ENCODE measurements at regions not wholly inside any gene's neighbourhood (a gene's known extent, or its start where the extent isn't known, plus 50 kb on each side); places are given as distances from the start of the nearest gene placed in this dataset.

GRCh38 chr6:101294676-101295075 is 98.8 kb upstream of the GRIK2 start:
- no peak overlapping the region for H2BK12ac ChIP-seq (ENCODE audit: low read length in 2 of 2)
- no peaks in the 10 kb centered on the region for H3K9me3 ChIP-seq (ENCODE audit: control insufficient read depth, low read length)
- H3K27ac ChIP-seq (ENCODE audit: low read length, poor library complexity, severe bottlenecking), result no peak overlapping the region
- H3K27me3 ChIP-seq (ENCODE audit: control insufficient read depth in 1 of 2, insufficient read depth in 1 of 2, low read length in 2 of 2), result no peaks in the 10 kb centered on the region
- H2AK5ac ChIP-seq (ENCODE audit: low read length, severe bottlenecking), result no peak overlapping the region
- no peak overlapping the region for H3K18ac ChIP-seq (ENCODE audit: low read depth in 1 of 2, low read length in 2 of 2)
- H3K14ac ChIP-seq (ENCODE audit: low read length in 2 of 2), result no peak overlapping the region
- H3K9ac ChIP-seq (ENCODE audit: low read length), result no peak overlapping the region
- no peak for DNase-seq
- H4K8ac ChIP-seq (ENCODE audit: low read length), result no peak overlapping the region
- H3K4ac ChIP-seq (ENCODE audit: low read depth in 1 of 2, low read length in 2 of 2), result no peak overlapping the region
- H2BK5ac ChIP-seq (ENCODE audit: low read depth, low read length, poor library complexity, severe bottlenecking), result no peak overlapping the region
- no peaks in the 10 kb centered on the region for H3K36me3 ChIP-seq (ENCODE audit: control insufficient read depth in 1 of 2, insufficient read depth in 2 of 2, low read depth in 1 of 2, low read length in 2 of 2)
- H3K4me1 ChIP-seq (ENCODE audit: control insufficient read depth, insufficient read depth, low read depth, low read length), result no peaks in the 10 kb centered on the region
- H3K23ac ChIP-seq (ENCODE audit: low read length in 2 of 2), result no peak overlapping the region
- no peak overlapping the region for H2BK15ac ChIP-seq (ENCODE audit: low read depth, poor library complexity, severe bottlenecking)
- H3K79me1 ChIP-seq (replicated peaks; ENCODE audit: low read length, poor library complexity, severe bottlenecking), result no peaks in the 10 kb centered on the region
- no peak overlapping the region for H4K91ac ChIP-seq (ENCODE audit: low read length)
- H2BK120ac ChIP-seq (ENCODE audit: low read depth, low read length), result no peak overlapping the region
- H3K4me2 ChIP-seq (ENCODE audit: low read length, poor library complexity, severe bottlenecking), result no peak overlapping the region
- H3K4me3 ChIP-seq (ENCODE audit: insufficient read depth in 1 of 2, low read depth in 1 of 2, low read length in 2 of 2), result no peak overlapping the region
- no peak overlapping the region for H2AFZ ChIP-seq (ENCODE audit: low read depth, low read length)

DNA sequence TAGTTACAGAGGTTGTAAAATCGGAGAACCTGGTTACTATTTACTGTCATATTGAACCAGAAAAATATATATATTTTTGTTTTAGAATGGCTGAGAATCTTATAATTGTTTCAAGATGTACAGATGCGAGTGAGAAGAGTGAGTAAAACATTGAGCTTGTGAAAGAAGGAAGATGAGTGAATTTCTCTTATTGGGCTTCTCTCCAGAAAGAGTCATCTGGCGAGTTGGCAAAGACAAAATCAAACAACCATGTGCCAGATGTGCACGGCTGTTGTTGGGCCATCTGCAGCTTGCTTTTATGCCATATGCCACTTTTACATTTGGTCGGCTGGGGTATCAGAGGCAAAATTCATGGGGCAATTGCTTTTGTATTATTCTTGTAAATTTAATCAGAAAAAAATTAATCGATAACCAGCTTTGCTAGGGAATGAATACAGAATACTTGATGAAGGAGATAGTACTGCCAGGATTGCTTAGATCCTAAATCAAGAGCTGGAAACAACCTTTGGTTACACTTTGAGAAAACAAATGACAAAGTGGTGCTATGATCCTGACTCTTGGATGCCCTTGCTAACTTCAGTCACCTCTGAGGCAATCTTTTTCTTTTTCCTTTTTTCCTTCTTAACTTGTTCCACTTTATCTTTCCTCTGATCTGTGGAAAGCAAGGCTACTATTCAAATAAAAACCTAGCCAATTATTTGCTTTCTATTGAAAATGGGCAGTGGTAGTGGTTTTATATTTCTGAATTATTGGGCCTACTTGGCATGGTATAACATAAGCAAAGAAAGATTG is 97.1 kb upstream of the GRIK2 start:
- Histone ChIP-seq H3K4me3 (ENCODE audit: insufficient read depth in 1 of 2, low read depth in 1 of 2, low read length in 2 of 2) (peak overlapping the region in 1 of 2 experiments; percentile 26), H2BK120ac (ENCODE audit: low read depth, low read length) (no peak overlapping the region), H4K91ac (ENCODE audit: low read length) (no peak overlapping the region), H2BK15ac (ENCODE audit: low read depth, poor library complexity, severe bottlenecking) (no peak overlapping the region), H3K4ac (ENCODE audit: low read depth in 1 of 2, low read length in 2 of 2) (no peak overlapping the region), H2BK5ac (ENCODE audit: low read depth, low read length, poor library complexity, severe bottlenecking) (no peak overlapping the region), H2AK5ac (ENCODE audit: low read length, severe bottlenecking) (no peak overlapping the region), H3K4me2 (ENCODE audit: low read length, poor library complexity, severe bottlenecking) (no peak overlapping the region), H3K9ac (ENCODE audit: low read length) (no peak overlapping the region), H4K8ac (ENCODE audit: low read length) (no peak overlapping the region), H3K79me1 (replicated peaks; ENCODE audit: low read length, poor library complexity, severe bottlenecking) (no peaks in the 10 kb centered on the region), H3K23ac (ENCODE audit: low read length in 2 of 2) (no peak overlapping the region), H2BK12ac (ENCODE audit: low read length in 2 of 2) (no peak overlapping the region), H2AFZ (ENCODE audit: low read depth, low read length) (no peak overlapping the region), H3K27me3 (ENCODE audit: control insufficient read depth in 1 of 2, insufficient read depth in 1 of 2, low read length in 2 of 2) (no peaks in the 10 kb centered on the region), H3K4me1 (ENCODE audit: control insufficient read depth, insufficient read depth, low read depth, low read length) (no peaks in the 10 kb centered on the region), H3K9me3 (ENCODE audit: control insufficient read depth, low read length) (no peaks in the 10 kb centered on the region), H3K18ac (ENCODE audit: low read depth in 1 of 2, low read length in 2 of 2) (no peak overlapping the region), H3K14ac (ENCODE audit: low read length in 2 of 2) (no peak overlapping the region), H3K36me3 (ENCODE audit: control insufficient read depth in 1 of 2, insufficient read depth in 2 of 2, low read depth in 1 of 2, low read length in 2 of 2) (no peaks in the 10 kb centered on the region), H3K27ac (ENCODE audit: low read length, poor library complexity, severe bottlenecking) (no peak overlapping the region)
- 93% methylated on average over 5 of the region's 6 CpGs for WGBS
- no peak for DNase-seq

- H3K4me3 ChIP-seq (ENCODE audit: insufficient read depth in 1 of 2, low read depth in 1 of 2, low read length in 2 of 2), result peak overlapping the region in 1 of 2 experiments; percentile 23
- H4K91ac ChIP-seq (ENCODE audit: low read length), result no peak overlapping the region
- WGBS, result 75% methylated on average over 1 of the region's 1 CpG
- H2BK15ac ChIP-seq (ENCODE audit: low read depth, poor library complexity, severe bottlenecking), result no peak overlapping the region
- no peak overlapping the region for H2AK5ac ChIP-seq (ENCODE audit: low read length, severe bottlenecking)
- H3K4ac ChIP-seq (ENCODE audit: low read depth in 1 of 2, low read length in 2 of 2), result no peak overlapping the region
- no peak overlapping the region for H3K18ac ChIP-seq (ENCODE audit: low read depth in 1 of 2, low read length in 2 of 2)
- no peak overlapping the region for H2BK120ac ChIP-seq (ENCODE audit: low read depth, low read length)
- no peak overlapping the region for H3K14ac ChIP-seq (ENCODE audit: low read length in 2 of 2)
- no peak overlapping the region for H2BK12ac ChIP-seq (ENCODE audit: low read length in 2 of 2)
- no peak overlapping the region for H4K8ac ChIP-seq (ENCODE audit: low read length)
- no peaks in the 10 kb centered on the region for H3K4me1 ChIP-seq (ENCODE audit: control insufficient read depth, insufficient read depth, low read depth, low read length)
- H3K27me3 ChIP-seq (ENCODE audit: control insufficient read depth in 1 of 2, insufficient read depth in 1 of 2, low read length in 2 of 2), result no peaks in the 10 kb centered on the region
- no peaks in the 10 kb centered on the region for H3K79me1 ChIP-seq (replicated peaks; ENCODE audit: low read length, poor library complexity, severe bottlenecking)
- no peaks in the 10 kb centered on the region for H3K36me3 ChIP-seq (ENCODE audit: control insufficient read depth in 1 of 2, insufficient read depth in 2 of 2, low read depth in 1 of 2, low read length in 2 of 2)
- H3K9me3 ChIP-seq (ENCODE audit: control insufficient read depth, low read length), result peaks cover 24% of the 10 kb centered on the region
- H3K4me2 ChIP-seq (ENCODE audit: low read length, poor library complexity, severe bottlenecking), result no peak overlapping the region
- no peak overlapping the region for H3K27ac ChIP-seq (ENCODE audit: low read length, poor library complexity, severe bottlenecking)
- no peak for DNase-seq
- no peak overlapping the region for H2BK5ac ChIP-seq (ENCODE audit: low read depth, low read length, poor library complexity, severe bottlenecking)
- no peak overlapping the region for H3K9ac ChIP-seq (ENCODE audit: low read length)
- H2AFZ ChIP-seq (ENCODE audit: low read depth, low read length), result no peak overlapping the region
- H3K23ac ChIP-seq (ENCODE audit: low read length in 2 of 2), result no peak overlapping the region
These were observed 90.9 kb upstream of the GRIK2 start for GRCh38 chr6:101302593-101302992.

DNA sequence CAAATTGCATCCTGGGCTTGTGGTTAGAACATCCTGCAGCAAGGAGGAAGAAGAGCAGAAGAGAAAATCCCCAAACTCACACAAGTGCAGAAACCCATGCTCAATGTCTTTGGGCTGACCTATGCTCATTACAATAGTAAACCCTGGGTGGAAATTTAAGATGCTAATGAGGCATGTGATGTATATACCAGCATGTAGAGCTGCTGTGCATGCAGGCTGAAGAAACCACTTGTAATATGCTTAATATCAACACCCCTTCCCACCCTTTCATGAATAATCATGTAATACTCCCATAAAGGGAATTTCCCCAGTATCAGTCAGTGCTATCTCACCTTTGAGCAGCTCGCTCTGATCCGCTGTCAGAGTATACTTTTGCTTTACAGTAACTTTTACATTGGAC is 90.0 kb upstream of the GRIK2 start:
- Histone ChIP-seq H4K91ac (ENCODE audit: low read length) (no peak overlapping the region), H2BK12ac (ENCODE audit: low read length in 2 of 2) (no peak overlapping the region), H3K18ac (ENCODE audit: low read depth in 1 of 2, low read length in 2 of 2) (no peak overlapping the region), H3K4me3 (ENCODE audit: insufficient read depth in 1 of 2, low read depth in 1 of 2, low read length in 2 of 2) (no peak overlapping the region), H2AFZ (ENCODE audit: low read depth, low read length) (no peak overlapping the region), H3K4me1 (ENCODE audit: control insufficient read depth, insufficient read depth, low read depth, low read length) (no peaks in the 10 kb centered on the region), H3K36me3 (ENCODE audit: control insufficient read depth in 1 of 2, insufficient read depth in 2 of 2, low read depth in 1 of 2, low read length in 2 of 2) (no peaks in the 10 kb centered on the region), H4K8ac (ENCODE audit: low read length) (no peak overlapping the region), H3K27me3 (ENCODE audit: control insufficient read depth in 1 of 2, insufficient read depth in 1 of 2, low read length in 2 of 2) (no peaks in the 10 kb centered on the region), H3K79me1 (replicated peaks; ENCODE audit: low read length, poor library complexity, severe bottlenecking) (no peaks in the 10 kb centered on the region), H3K4ac (ENCODE audit: low read depth in 1 of 2, low read length in 2 of 2) (no peak overlapping the region), H3K4me2 (ENCODE audit: low read length, poor library complexity, severe bottlenecking) (no peak overlapping the region), H2BK15ac (ENCODE audit: low read depth, poor library complexity, severe bottlenecking) (no peak overlapping the region), H3K14ac (ENCODE audit: low read length in 2 of 2) (no peak overlapping the region), H2BK5ac (ENCODE audit: low read depth, low read length, poor library complexity, severe bottlenecking) (no peak overlapping the region), H2BK120ac (ENCODE audit: low read depth, low read length) (no peak overlapping the region), H3K9me3 (ENCODE audit: control insufficient read depth, low read length) (peaks cover 24% of the 10 kb centered on the region), H3K9ac (ENCODE audit: low read length) (no peak overlapping the region), H2AK5ac (ENCODE audit: low read length, severe bottlenecking) (no peak overlapping the region), H3K23ac (ENCODE audit: low read length in 2 of 2) (no peak overlapping the region), H3K27ac (ENCODE audit: low read length, poor library complexity, severe bottlenecking) (no peak overlapping the region)
- no peak for DNase-seq
- WGBS, result 82% methylated on average over 2 of the region's 2 CpGs

Data from mesenchymal stem cell (in vitro differentiated cells and primary cell).